NAMALWA (cell line): ENCODE measurements at regions not wholly inside any gene's neighbourhood (a gene's known extent, or its start where the extent isn't known, plus 50 kb on each side); places are given as distances from the start of the nearest gene placed in this dataset.

ENCODE experiments used
- DNase-seq: peaks from one replicate; pipeline ENCODE4 v3.0.0-alpha.2; 2015; ENCODE audit warnings: low spot score

DNA sequence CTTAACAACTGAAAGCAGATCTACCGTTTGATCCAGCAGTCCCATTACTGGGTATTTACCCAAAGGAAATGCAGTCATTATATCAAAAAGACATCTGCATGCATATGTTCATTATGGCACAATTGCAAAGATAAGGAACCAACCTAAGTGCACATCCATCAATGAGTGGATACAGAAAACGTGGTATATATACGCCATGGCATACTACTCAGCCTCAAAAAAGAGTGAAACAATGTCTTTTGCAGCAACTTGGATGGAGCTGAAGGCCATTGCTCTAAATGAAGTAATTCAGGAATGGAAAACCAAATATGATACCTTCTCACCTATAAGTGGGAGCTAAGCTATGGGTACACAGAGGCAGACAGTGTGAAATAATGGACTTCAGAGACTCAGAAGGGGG lies 169.3 kb downstream of the ZBTB18 start:
- DNase-seq = no peak

DNA sequence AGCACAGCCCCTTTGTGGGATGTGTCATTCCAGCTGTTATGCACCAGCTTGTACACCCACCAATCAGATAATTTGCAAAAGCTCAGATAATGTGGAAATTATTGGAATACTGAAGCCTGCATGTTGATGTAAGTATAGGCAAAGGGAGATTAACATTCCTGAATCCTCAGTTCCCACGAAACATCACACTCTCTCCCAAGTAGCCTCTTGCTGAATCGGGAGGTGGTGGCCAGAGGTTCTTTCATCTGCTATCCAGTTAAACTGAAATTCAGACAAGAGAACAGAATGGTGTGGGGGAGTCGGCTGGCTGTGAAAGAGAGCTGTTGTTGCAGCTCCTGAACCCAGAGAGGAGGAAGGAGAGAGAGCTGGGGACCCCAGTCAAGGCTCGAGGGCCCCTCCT lies 170.9 kb downstream of the ZBTB18 start:
- no peak for DNase-seq

DNA sequence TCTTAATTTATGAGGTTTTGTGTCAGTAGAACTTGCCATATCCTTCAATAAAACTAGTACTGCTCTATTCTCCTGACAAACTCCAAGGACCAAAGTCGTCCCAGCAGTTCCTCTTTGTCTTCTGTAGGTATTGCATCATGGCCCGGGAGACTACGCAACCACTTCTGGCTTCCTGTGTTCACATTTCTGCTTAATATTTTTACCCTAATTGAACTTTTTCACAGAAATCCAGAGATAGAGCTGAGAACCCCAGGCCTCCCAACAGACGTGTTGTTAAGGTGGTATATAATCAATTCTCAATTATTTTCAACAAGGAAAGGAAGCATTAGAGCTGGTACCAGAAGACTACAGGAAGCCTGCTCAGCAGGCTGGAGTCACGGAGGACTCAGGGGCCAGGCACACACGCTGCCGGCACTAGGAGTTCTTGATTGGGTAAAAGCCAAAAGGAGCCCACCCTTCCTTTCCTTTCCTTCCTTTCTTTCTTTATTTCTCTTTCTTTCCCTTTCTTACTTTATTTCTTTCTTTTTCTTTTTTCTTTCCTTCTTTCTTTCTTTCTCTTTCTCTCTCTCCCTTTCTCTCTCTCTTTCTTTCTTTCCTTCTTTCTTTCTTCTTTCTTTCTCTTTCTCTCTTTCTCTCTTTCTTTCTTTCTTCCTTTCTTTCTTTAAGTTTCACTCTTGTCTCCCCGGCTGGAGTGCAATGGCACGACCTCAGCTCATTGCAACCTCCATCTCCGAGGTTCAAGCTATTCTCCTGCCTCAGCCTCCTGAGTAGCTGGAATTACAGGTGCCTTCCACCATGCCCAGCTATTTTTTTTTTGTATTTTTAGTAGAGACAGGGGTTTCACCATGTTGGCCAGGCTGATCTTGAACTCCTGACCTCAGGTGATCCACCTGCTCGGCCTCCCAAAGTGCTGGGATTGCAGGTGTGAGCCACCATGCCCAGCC lies 173.7 kb downstream of the ZBTB18 start:
- no peak for DNase-seq

- no peak for DNase-seq
Observed at GRCh38 chr1:244226435-244226834, 175.4 kb downstream of the ZBTB18 start.

- DNase-seq = no peak
Observed at GRCh38 chr1:244230470-244230869, 179.4 kb downstream of the ZBTB18 start.

GRCh38 chr1:244231193-244231571 lies 180.1 kb downstream of the ZBTB18 start:
- DNase-seq = no peak

DNA sequence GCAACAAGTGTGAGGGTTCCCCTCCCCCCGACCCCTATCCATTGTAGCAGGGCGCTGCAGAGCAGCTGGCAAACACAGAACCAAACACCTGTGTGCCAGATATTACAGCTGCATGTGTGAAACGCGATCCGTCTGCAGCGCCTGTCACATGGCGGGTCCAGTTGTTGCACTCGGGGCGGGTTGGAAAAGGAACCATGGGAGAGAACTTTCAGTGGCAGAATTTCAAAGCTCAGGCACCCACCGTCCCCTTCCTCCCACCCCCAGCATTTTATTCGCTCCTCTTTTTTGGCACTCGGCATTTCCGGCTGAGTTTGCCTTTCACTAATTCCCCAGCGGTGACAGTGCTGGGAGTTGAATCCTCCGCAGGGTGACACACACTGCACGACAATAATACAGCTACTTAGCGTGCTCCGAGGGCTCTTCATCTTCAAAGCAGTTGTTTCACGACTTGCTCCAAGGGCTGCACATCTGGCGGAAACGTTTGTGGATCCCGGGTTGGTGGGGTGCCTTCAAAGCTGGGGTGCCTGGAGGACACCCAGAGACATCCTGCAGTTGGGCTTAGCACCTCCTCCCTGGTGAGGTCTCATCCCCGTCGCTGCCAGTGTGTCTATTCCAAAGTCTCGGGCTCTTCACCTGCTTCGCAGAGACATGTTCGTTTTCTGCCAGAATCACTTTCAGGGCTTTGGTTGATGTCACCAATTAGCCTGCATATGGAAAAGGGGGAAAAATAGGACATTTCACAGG lies 180.7 kb downstream of the ZBTB18 start:
- no peak for DNase-seq

DNA sequence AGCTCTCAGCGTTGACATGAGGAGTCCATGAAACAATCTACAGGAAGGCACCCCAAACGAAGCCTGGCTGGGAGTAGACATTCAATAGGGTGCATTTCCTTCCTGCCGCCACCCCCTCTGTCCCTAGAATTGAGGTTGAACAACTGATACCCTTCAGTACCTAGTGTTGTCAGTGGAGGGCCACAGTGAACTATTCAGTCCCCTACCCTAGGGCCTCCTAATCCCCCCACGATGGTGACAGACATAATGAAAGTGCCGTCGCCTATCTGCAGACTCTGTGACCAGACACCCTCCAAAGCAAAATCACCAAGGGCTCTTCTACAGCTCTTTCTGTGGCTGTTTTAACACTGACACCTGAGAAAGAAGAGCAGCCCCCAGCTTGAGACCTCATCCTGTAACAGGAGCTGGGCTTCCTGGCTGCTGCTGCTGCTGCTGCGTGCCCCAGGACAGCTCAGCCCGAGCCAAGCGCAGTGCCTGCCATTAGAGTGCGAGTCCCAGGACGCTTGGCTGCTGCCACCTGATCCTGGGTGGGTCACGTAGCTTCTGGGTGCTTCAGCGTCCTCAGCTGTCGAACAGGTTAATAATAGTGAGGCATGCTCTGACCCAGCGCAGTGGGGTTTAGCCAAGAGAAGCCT lies 183.0 kb downstream of the ZBTB18 start:
- no peak for DNase-seq

GRCh38 chr1:244235157-244235556 lies 184.1 kb downstream of the ZBTB18 start:
- no peak for DNase-seq

- no peak for DNase-seq
Observed at GRCh38 chr1:244236101-244236500, 185.0 kb downstream of the ZBTB18 start.

- DNase-seq = no peak
Observed at GRCh38 chr1:244236721-244237120, 185.6 kb downstream of the ZBTB18 start.

DNA sequence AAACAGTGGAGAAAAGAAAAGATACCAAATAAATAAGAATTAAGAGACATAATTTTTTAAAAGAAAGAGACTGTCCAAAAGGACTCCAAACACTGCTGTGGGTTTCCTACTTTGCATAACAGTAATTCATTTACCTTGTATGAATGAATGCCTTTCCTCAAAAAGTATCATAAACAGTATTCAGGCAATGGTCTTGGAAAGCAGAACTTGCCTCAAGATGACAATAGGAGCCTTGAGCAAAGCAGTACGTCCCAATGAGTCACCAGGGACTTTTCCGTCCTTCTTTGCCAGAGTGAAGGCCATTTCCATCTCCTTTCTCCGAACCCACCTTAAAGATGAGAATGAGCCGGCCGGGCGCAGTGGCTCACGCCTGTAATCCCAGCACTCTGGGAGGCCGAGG lies 186.4 kb downstream of the ZBTB18 start:
- no peak for DNase-seq

GRCh38 chr1:244239261-244239770 lies 188.2 kb downstream of the ZBTB18 start:
- no peak for DNase-seq

DNA sequence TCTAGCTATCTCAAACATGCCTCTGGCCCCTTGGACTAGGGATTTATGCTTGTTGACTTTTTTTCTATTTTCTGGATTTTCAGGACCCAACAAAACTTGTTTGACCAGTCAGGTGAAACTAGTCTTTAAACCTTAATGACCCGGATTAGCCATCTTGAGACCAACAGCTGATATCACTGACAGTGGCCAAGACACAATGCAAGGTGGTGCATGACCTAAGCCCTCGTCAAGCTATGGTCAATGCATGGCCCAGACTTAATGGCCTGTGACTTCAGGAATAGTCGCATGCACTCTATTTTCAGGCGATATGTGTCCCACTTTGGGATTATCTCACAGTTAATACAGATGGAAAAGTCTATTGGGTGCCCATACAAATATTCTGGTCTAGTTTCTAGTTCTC lies 190.4 kb downstream of the ZBTB18 start:
- no peak for DNase-seq

- no peak for DNase-seq
Observed at GRCh38 chr1:244242446-244242845, 191.4 kb downstream of the ZBTB18 start.

DNA sequence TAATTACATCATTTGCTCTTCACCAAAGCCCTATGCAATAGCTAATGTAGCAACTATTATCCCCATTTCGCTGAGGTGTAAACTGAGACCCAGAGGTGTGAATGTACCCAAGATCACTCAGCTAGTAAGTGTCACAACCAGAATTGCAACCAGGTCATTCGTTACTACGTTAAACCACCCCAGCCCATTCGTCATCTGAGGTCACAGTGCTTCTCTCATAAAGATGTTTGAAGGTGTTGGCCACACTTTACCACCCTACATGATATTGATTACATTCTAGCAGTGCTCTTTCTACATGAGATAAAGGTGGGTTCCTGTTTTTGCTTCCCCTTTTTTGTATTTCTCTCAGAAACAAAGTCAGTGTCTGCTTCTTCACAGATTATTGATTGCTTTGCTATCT lies 195.3 kb downstream of the ZBTB18 start:
- DNase-seq = no peak

- DNase-seq = no peak
Observed at GRCh38 chr1:244248426-244248825, 197.3 kb downstream of the ZBTB18 start.

DNA sequence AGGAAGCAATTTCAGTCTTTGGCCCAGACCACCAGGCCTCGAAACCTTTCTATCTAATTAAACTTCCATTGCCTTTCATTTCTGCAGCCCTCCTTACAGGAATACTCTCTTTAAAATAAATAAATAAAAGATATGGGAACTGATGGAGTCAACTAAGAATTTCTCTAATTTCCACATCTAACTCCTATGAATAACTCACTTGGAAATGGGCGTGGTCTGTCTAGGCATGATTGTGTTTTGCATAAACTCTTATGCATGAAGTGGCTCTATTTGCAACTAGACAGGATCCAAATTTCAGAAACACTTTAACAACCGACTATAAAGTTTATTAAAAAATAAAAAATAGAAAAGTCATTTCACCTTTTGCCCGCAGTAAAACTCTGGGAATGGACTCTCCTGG lies 199.5 kb downstream of the ADSS2 start:
- DNase-seq = no peak

GRCh38 chr1:244254467-244254866 lies 197.2 kb downstream of the ADSS2 start:
- DNase-seq = no peak

DNA sequence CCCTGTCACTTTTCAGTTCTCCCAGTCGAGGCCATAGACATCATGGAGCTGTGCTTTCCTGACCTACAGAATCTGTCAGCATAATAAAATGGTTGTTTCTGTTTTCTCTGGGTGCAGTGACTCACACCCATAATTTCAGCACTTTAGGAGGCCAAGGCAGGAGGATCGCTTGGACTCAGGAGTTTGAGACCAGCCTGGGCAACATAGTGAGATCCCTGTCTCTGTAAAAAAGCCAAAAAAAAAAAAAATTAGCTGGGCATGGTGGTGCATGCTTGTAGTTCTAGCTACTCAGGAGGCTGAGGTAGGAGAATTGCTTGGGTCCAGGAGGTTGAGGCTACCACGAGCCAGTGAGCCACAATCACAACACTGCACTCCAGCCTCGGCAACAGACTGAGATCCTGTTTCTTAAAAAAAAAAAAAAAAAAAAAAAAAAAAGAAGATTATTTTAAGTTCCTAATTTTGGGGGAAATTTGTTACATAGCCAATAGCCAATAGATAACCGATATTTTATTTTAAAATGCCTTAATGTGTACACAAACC lies 196.2 kb downstream of the ADSS2 start:
- DNase-seq = no peak

GRCh38 chr1:244256086-244256676 lies 195.5 kb downstream of the ADSS2 start:
- DNase-seq = no peak

DNA sequence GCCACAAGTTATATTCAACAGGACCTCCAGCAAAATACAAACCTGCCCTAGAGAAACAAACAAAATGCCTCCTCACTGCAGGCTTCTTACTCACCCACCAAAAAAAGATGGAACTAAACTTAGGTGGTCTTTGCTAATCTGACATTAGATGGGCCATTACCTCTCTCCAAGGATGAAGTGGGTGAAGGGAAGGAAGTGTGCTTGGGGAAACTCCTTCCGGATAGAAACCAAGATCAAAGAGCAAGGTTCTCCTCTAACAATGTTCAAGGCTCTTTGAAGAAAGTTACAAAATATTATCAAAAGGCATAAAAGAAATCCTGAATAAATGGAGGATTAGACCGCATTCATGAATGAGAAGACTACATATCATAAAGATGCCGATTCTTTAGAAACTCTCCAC lies 187.5 kb downstream of the ADSS2 start:
- no peak for DNase-seq
